Heart left ventricle (tissue), 13 donors: ENCODE measurements at regions not wholly inside any gene's neighbourhood (a gene's known extent, or its start where the extent isn't known, plus 50 kb on each side); places are given as distances from the start of the nearest gene placed in this dataset.

Experiments
- POLR2A ChIP-seq, 2 donors: fragments of 450-650 bp; IDR thresholded peaks; one replicate each; pipeline ENCODE4 v1.6.1; 2017; ENCODE audit warnings: antibody characterized with exemption in 2 of 2, mild to moderate bottlenecking in 2 of 2, moderate library complexity in 2 of 2
- TF ChIP-seq, protein P1 (sequence below), 12 donors: fragments of 200-600 bp; sonication (generic) in 4 of 12; IDR thresholded peaks; one replicate each; pipeline versions ENCODE4 v1.5.0 to v1.8.0; 2018 to 2022; ENCODE audit warnings: antibody characterized with exemption in 12 of 12, mild to moderate bottlenecking in 5 of 12
- donor health status: ischemic (EF 13 %, LVEDD 7.1; RV severe dilation, severe dysfunction).
- donor health status: DM: no; HTN: yes; CAD: no.
- donor health status: DM: no; HTN: no; CAD: no.
- donor health status: ischemic (EF 25% LVEDD 6.9; RV normal size, moderate dysfunction).
- donor health status: ischemic (EF 25% LVEDD 5.7; RV mildly dilated, moderate dysfunction).
- donor health status: ischemic (EF 35%, LVEDD 5.7; RV mildly dilated, moderate dysfunction).
- donor health status: nonischemic (EF 11% LVEDD 7.7; RV severe dilation, severe dysfunction).
- donor health status: DM: yes; HTN: yes; CAD: no.
- donor health status: PGD.
- donor health status: ischemic (EF 29% LVEDD 5.4; RV normal size, mild dysfunction).
- donor health status: nonischemic (EF 23%, LVEDD 6.1; RV moderate dilation, normal function).

DNA sequence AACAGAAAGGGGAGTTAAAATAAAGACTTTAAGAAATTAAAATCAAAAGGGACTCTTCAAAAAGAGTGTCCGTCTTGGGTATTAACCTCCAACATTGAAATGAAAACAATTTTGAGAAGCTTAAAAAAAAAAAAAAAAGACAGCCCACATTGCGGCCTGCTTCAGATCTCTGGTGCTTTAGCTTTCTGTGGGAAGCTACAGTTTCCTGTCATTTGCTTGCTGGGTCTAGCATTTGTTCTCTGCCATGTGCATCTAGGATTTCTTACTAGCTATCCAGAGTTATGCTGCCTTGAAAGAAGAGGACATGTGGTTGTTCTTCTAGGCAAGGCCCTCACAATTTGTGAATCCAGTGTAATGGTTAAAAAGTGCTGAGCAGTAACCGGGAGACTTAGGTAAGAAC lies 375.3 kb downstream of the SLC4A3 start:
- TF ChIP-seq, protein P1, sequence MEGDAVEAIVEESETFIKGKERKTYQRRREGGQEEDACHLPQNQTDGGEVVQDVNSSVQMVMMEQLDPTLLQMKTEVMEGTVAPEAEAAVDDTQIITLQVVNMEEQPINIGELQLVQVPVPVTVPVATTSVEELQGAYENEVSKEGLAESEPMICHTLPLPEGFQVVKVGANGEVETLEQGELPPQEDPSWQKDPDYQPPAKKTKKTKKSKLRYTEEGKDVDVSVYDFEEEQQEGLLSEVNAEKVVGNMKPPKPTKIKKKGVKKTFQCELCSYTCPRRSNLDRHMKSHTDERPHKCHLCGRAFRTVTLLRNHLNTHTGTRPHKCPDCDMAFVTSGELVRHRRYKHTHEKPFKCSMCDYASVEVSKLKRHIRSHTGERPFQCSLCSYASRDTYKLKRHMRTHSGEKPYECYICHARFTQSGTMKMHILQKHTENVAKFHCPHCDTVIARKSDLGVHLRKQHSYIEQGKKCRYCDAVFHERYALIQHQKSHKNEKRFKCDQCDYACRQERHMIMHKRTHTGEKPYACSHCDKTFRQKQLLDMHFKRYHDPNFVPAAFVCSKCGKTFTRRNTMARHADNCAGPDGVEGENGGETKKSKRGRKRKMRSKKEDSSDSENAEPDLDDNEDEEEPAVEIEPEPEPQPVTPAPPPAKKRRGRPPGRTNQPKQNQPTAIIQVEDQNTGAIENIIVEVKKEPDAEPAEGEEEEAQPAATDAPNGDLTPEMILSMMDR (IDR thresholded peaks at IDR 0.05): no peak
- TF ChIP-seq POLR2A (IDR thresholded peaks at IDR 0.05): no peak
